ENCODE measurements at regions not wholly inside any gene's neighbourhood (a gene's known extent, or its start where the extent isn't known, plus 50 kb on each side); places are given as distances from the start of the nearest gene placed in this dataset.
"Not testable (repeated sequence)": the region's sequence is repeated elsewhere in the genome, so short reads cannot be mapped to it uniquely, and the experiment has no call there.

GRCh38 chr5:72654231-72654630 lies 147.0 kb upstream of the ZNF366 start:
- in situ Hi-C loops (cut with HindIII; ENCODE audit: low sequenced_read_pairs) = no loop called here

GRCh38 chr5:72653586-72653985 lies 146.4 kb upstream of the ZNF366 start:
- in situ Hi-C loops (cut with HindIII; ENCODE audit: low sequenced_read_pairs) = no loop called here

- in situ Hi-C loops (cut with HindIII; ENCODE audit: low sequenced_read_pairs) = no loop called here
These were observed 144.6 kb upstream of the ZNF366 start for GRCh38 chr5:72651779-72652178.

- in situ Hi-C loops (cut with HindIII; ENCODE audit: low sequenced_read_pairs) = no loop called here
These were observed 143.9 kb upstream of the ZNF366 start for GRCh38 chr5:72651109-72651508.

- in situ Hi-C loops (cut with HindIII; ENCODE audit: low sequenced_read_pairs) = no loop called here
These were observed 142.2 kb upstream of the ZNF366 start for GRCh38 chr5:72649449-72649848.

GRCh38 chr5:72648480-72648879 lies 141.3 kb upstream of the ZNF366 start:
- in situ Hi-C loops (cut with HindIII; ENCODE audit: low sequenced_read_pairs) = no loop called here

- in situ Hi-C loops (cut with HindIII; ENCODE audit: low sequenced_read_pairs) = no loop called here
These were observed 140.6 kb upstream of the ZNF366 start for GRCh38 chr5:72647806-72648205.

GRCh38 chr5:72646246-72646866 lies 139.1 kb upstream of the ZNF366 start:
- in situ Hi-C loops (cut with HindIII; ENCODE audit: low sequenced_read_pairs) = no loop called here

GRCh38 chr5:72645064-72645846 lies 138.0 kb upstream of the ZNF366 start:
- in situ Hi-C loops (cut with HindIII; ENCODE audit: low sequenced_read_pairs) = no loop called here

- in situ Hi-C loops (cut with HindIII; ENCODE audit: low sequenced_read_pairs) = loop anchor here (5.0 kb wide), 1 partner anchor 48 kb away; no protein-coding TSS in a partner anchor
These were observed 137.1 kb upstream of the ZNF366 start for GRCh38 chr5:72644296-72644695.

GRCh38 chr5:72641164-72641563 lies 134.0 kb upstream of the ZNF366 start:
- in situ Hi-C loops (cut with HindIII; ENCODE audit: low sequenced_read_pairs) = loop anchor here (5.0 kb wide), 1 partner anchor 51 kb away; no protein-coding TSS in a partner anchor

- in situ Hi-C loops (cut with HindIII; ENCODE audit: low sequenced_read_pairs) = no loop called here
These were observed 129.8 kb upstream of the ZNF366 start for GRCh38 chr5:72637058-72637457.

GRCh38 chr5:72636565-72636964 lies 129.4 kb upstream of the ZNF366 start:
- in situ Hi-C loops (cut with HindIII; ENCODE audit: low sequenced_read_pairs) = not testable (repeated sequence)

GRCh38 chr5:72634444-72634843 lies 127.2 kb upstream of the ZNF366 start:
- in situ Hi-C loops (cut with HindIII; ENCODE audit: low sequenced_read_pairs) = no loop called here

GRCh38 chr5:72633649-72634048 lies 126.4 kb upstream of the ZNF366 start:
- in situ Hi-C loops (cut with HindIII; ENCODE audit: low sequenced_read_pairs) = no loop called here

- in situ Hi-C loops (cut with HindIII; ENCODE audit: low sequenced_read_pairs) = no loop called here
These were observed 125.8 kb upstream of the ZNF366 start for GRCh38 chr5:72633041-72633445.

GRCh38 chr5:72630721-72631120 lies 123.5 kb upstream of the ZNF366 start:
- in situ Hi-C loops (cut with HindIII; ENCODE audit: low sequenced_read_pairs) = no loop called here

- in situ Hi-C loops (cut with HindIII; ENCODE audit: low sequenced_read_pairs) = no loop called here
These were observed 122.9 kb upstream of the ZNF366 start for GRCh38 chr5:72630081-72630480.

GRCh38 chr5:72628771-72629371 lies 121.7 kb upstream of the ZNF366 start:
- in situ Hi-C loops (cut with HindIII; ENCODE audit: low sequenced_read_pairs) = no loop called here

GRCh38 chr5:72625332-72625731 lies 118.1 kb upstream of the ZNF366 start:
- in situ Hi-C loops (cut with HindIII; ENCODE audit: low sequenced_read_pairs) = no loop called here

- in situ Hi-C loops (cut with HindIII; ENCODE audit: low sequenced_read_pairs) = no loop called here
These were observed 117.5 kb upstream of the ZNF366 start for GRCh38 chr5:72624641-72625236.

GRCh38 chr5:72623936-72624335 lies 116.7 kb upstream of the ZNF366 start:
- in situ Hi-C loops (cut with HindIII; ENCODE audit: low sequenced_read_pairs) = no loop called here

All from endothelial cell of hepatic sinusoid (primary cell).